MM.1S (cell line): ENCODE measurements at regions not wholly inside any gene's neighbourhood (a gene's known extent, or its start where the extent isn't known, plus 50 kb on each side); places are given as distances from the start of the nearest gene placed in this dataset.

ENCODE experiments used
- EZH2 ChIP-seq: fragments of 300-600 bp; sonication (generic); optimal IDR thresholded peaks from 2 replicates; pipeline ENCODE3; 2017; ENCODE audit warnings: low read depth, mild to moderate bottlenecking, antibody characterized with exemption, low read length, mixed read lengths
- EZH2phosphoT487 ChIP-seq: fragments of 300-600 bp; sonication (generic); IDR thresholded peaks from 2 replicates; pipeline ENCODE4 v1.6.1; 2018; ENCODE audit warnings: antibody characterized with exemption, low read length
- TF ChIP-seq, protein P1 (sequence below): fragments of 300-600 bp; sonication (generic); IDR thresholded peaks from 2 replicates; pipeline ENCODE4 v1.5.1; 2016; ENCODE audit warnings: antibody characterized with exemption, low read length, mixed read lengths

DNA sequence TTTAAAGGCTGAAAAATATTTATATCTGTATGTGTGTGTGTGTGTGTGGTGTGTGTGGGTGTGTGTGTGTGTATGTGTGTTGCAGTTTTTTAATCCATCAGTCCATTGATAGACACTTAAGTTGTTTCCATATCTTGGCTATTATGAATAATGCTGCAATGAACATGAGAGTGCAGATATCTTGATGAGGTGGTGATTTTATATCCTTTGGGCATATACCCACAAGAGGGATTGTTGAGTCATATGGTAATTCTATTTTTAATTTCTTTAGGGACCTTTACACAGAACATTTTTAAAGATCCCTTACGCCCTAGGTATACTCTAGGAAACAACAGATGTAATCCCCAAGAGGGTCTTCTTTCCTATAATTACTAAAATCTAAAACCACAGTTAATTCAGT is 154.5 kb upstream of the CLEC14A start:
- TF ChIP-seq, protein P1, sequence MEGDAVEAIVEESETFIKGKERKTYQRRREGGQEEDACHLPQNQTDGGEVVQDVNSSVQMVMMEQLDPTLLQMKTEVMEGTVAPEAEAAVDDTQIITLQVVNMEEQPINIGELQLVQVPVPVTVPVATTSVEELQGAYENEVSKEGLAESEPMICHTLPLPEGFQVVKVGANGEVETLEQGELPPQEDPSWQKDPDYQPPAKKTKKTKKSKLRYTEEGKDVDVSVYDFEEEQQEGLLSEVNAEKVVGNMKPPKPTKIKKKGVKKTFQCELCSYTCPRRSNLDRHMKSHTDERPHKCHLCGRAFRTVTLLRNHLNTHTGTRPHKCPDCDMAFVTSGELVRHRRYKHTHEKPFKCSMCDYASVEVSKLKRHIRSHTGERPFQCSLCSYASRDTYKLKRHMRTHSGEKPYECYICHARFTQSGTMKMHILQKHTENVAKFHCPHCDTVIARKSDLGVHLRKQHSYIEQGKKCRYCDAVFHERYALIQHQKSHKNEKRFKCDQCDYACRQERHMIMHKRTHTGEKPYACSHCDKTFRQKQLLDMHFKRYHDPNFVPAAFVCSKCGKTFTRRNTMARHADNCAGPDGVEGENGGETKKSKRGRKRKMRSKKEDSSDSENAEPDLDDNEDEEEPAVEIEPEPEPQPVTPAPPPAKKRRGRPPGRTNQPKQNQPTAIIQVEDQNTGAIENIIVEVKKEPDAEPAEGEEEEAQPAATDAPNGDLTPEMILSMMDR, result no peak
- TF ChIP-seq EZH2, result no peak
- no peak for TF ChIP-seq EZH2phosphoT487
